ENCODE measurements at regions not wholly inside any gene's neighbourhood (a gene's known extent, or its start where the extent isn't known, plus 50 kb on each side); places are given as distances from the start of the nearest gene placed in this dataset.

DNA sequence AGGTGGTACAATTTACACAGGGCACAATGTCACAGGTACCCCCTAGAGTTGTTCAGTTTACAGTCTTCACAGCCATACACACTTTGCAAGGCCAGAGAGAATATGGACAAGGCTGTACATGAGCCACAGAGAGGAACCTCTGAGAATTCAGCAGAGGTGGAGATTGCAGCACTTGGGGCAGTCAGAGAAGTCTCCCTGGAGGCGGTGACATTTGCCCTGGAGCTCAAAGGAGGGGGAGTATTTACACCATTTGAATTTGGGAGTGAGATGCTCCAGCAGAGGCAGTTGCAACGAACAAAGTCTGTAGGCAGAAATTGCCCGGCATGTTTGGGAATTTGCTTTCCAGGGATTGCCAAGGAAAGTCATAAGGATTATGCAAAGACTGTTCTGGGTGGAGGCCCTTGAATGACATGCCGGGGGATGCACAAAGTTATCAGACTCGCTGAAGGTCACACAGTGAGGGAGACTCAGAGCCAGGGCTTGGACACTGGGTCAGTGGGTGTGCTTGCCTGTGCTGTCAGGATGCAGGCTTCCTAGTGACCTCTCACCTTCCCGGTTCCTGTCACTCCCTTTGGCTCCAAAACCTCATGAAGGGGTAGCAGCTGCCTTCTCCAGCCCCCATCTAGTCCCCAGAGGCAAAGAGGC, 160.7 kb upstream of the PCBD1 start:
- Histone ChIP-seq H3K27ac (no peak overlapping the region), H3K27me3 (ENCODE audit: insufficient read depth, low read depth) (peaks cover 75% of the 10 kb centered on the region), H3K36me3 (ENCODE audit: low read depth) (no peaks in the 10 kb centered on the region), H3K4me2 (no peak overlapping the region), H2AFZ (no peak overlapping the region), H3K4me3 (no peak overlapping the region), H3F3A (ENCODE audit: insufficient read depth, low read depth) (no peaks in the 10 kb centered on the region), H4K20me1 (ENCODE audit: insufficient read depth) (no peaks in the 10 kb centered on the region), H3K4me1 (replicated peaks; ENCODE audit: insufficient read depth) (no peaks in the 10 kb centered on the region), H3K9me2 (ENCODE audit: insufficient read depth) (no peaks in the 10 kb centered on the region), H3K79me2 (ENCODE audit: low read depth) (no peaks in the 10 kb centered on the region), H3K9me3 (ENCODE audit: insufficient read depth, low read depth) (no peaks in the 10 kb centered on the region)
- intact Hi-C loops (cut with micrococcal nuclease; ENCODE audit: unreplicated experiment) = no loop called here
- no peak for DNase-seq
- ChIA-PET POLR2A (ENCODE audit: unreplicated experiment) (no interaction called here), CTCF (no interaction called here)
- no TSS peak for BruUV-seq (replicated peaks)
- TF ChIP-seq, protein P1, sequence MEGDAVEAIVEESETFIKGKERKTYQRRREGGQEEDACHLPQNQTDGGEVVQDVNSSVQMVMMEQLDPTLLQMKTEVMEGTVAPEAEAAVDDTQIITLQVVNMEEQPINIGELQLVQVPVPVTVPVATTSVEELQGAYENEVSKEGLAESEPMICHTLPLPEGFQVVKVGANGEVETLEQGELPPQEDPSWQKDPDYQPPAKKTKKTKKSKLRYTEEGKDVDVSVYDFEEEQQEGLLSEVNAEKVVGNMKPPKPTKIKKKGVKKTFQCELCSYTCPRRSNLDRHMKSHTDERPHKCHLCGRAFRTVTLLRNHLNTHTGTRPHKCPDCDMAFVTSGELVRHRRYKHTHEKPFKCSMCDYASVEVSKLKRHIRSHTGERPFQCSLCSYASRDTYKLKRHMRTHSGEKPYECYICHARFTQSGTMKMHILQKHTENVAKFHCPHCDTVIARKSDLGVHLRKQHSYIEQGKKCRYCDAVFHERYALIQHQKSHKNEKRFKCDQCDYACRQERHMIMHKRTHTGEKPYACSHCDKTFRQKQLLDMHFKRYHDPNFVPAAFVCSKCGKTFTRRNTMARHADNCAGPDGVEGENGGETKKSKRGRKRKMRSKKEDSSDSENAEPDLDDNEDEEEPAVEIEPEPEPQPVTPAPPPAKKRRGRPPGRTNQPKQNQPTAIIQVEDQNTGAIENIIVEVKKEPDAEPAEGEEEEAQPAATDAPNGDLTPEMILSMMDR (conservative IDR thresholded peaks at IDR 0.05) = no peak
- TF ChIP-seq EZH2 (IDR thresholded peaks at IDR 0.05; ENCODE audit: low read depth) = no peak

DNA sequence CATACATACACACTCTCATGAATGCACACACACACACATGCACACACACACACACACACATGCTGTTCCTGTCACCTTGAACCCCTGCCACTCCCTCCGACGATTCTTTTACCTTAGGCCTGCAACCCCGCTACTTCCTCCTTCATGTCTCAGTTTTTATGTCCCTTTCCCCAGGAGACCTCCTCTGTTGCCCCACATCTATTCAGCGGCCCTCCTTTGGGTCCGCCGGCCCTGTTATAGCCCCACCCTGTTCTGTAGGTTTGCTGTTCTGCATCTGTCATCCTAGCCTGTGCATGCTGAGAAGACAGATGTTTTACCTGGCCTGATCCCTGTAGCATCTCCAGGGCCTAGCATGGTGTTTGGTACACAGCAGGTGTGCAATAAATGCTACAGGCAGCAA, 161.6 kb upstream of the PCBD1 start:
- no peak for DNase-seq
- ChIA-PET CTCF (no interaction called here), POLR2A (ENCODE audit: unreplicated experiment) (no interaction called here)
- Histone ChIP-seq H3K9me2 (ENCODE audit: insufficient read depth) (no peaks in the 10 kb centered on the region), H3K4me1 (replicated peaks; ENCODE audit: insufficient read depth) (no peaks in the 10 kb centered on the region), H3K36me3 (ENCODE audit: low read depth) (no peaks in the 10 kb centered on the region), H4K20me1 (ENCODE audit: insufficient read depth) (no peaks in the 10 kb centered on the region), H3K4me3 (no peak overlapping the region), H3K4me2 (no peak overlapping the region), H3K27me3 (ENCODE audit: insufficient read depth, low read depth) (peaks cover 71% of the 10 kb centered on the region), H3K9me3 (ENCODE audit: insufficient read depth, low read depth) (no peaks in the 10 kb centered on the region), H3F3A (ENCODE audit: insufficient read depth, low read depth) (no peaks in the 10 kb centered on the region), H3K79me2 (ENCODE audit: low read depth) (no peaks in the 10 kb centered on the region), H3K27ac (no peak overlapping the region), H2AFZ (no peak overlapping the region)
- intact Hi-C loops (cut with micrococcal nuclease; ENCODE audit: unreplicated experiment) = no loop called here
- BruUV-seq (replicated peaks) = no TSS peak
- TF ChIP-seq, protein P1 (conservative IDR thresholded peaks at IDR 0.05) = no peak
- TF ChIP-seq EZH2 (IDR thresholded peaks at IDR 0.05; ENCODE audit: low read depth) = no peak

DNA sequence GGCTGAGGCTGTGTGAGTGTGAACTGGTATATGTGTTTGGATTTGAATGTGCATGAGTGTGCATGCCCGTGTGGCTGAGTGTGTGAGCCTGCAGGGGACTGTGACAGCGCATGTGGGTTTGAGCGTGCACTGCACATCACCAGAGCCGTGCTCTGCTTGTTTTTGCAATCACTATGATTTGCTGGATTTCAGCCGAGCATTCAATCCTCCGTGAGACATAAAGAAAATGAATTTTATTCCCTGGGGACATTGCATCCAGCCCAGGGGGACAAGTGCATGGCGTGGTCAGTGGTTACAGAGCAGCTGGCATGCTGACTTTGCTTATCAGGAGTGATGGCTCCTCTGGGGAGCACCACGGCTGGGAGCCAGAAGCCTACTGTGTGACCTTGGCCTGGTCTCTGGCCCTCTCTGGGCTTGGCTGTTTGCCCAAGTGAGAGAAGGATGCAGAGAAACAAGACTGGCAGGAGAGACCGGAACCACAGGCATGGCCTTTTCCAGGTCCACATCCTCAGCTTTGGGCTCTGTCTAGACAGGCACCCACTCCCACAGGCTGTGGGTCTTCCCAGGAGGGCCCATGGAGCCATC, 160.2 kb upstream of the UNC5B start:
- TF ChIP-seq EZH2 (IDR thresholded peaks at IDR 0.05; ENCODE audit: low read depth) = no peak
- TF ChIP-seq, protein P1 (conservative IDR thresholded peaks at IDR 0.05) = no peak
- DNase-seq = no peak
- no peak overlapping the region for H3K27ac ChIP-seq
- no peaks in the 10 kb centered on the region for H3K4me1 ChIP-seq (replicated peaks; ENCODE audit: insufficient read depth)
- intact Hi-C loops (cut with micrococcal nuclease; ENCODE audit: unreplicated experiment) = no loop called here
- no peaks in the 10 kb centered on the region for H3F3A ChIP-seq (ENCODE audit: insufficient read depth, low read depth)
- POLR2A ChIA-PET (ENCODE audit: unreplicated experiment) = no interaction called here
- no peak overlapping the region for H3K4me2 ChIP-seq
- no peak overlapping the region for H3K4me3 ChIP-seq
- H3K79me2 ChIP-seq (ENCODE audit: low read depth) = no peaks in the 10 kb centered on the region
- H3K36me3 ChIP-seq (ENCODE audit: low read depth) = no peaks in the 10 kb centered on the region
- CTCF ChIA-PET = no interaction called here
- H2AFZ ChIP-seq = no peak overlapping the region
- peaks cover 79% of the 10 kb centered on the region for H3K27me3 ChIP-seq (ENCODE audit: insufficient read depth, low read depth)
- no peaks in the 10 kb centered on the region for H4K20me1 ChIP-seq (ENCODE audit: insufficient read depth)
- H3K9me2 ChIP-seq (ENCODE audit: insufficient read depth) = no peaks in the 10 kb centered on the region
- H3K9me3 ChIP-seq (ENCODE audit: insufficient read depth, low read depth) = no peaks in the 10 kb centered on the region
- BruUV-seq (replicated peaks) = no TSS peak
